Thoracic aorta (tissue), 2 donors: ENCODE measurements at regions not wholly inside any gene's neighbourhood (a gene's known extent, or its start where the extent isn't known, plus 50 kb on each side); places are given as distances from the start of the nearest gene placed in this dataset.

Experiments
- ATAC-seq: fragments of 150-250 bp; one replicate; pipeline ENCODE4 v1.8.0; 2017; ENCODE audit warnings: low read depth; ENCODE audit not compliant: insufficient number of reproducible peaks, low FRiP score
- DNase-seq: peaks from one replicate; pipeline ENCODE4 v3.0.0-alpha.2; 2020; ENCODE audit warnings: low spot score
- H3K27ac ChIP-seq, 2 donors: fragments of 200-600 bp; sonication (generic); 1 replicate in 1 of 2; 2 replicates in 1 of 2; pipeline ENCODE4 v1.5.1; 2016; ENCODE audit warnings: mild to moderate bottlenecking in 2 of 2, moderate library complexity in 2 of 2
- H3K27me3 ChIP-seq: fragments of 200-600 bp; sonication (generic); replicated peaks from 2 replicates; pipeline ENCODE4 v1.6.0; 2016; ENCODE audit warnings: mild to moderate bottlenecking; ENCODE audit not compliant: insufficient read depth
- H3K36me3 ChIP-seq: fragments of 200-600 bp; sonication (generic); one replicate; pipeline ENCODE4 v1.5.1; 2016
- H3K4me1 ChIP-seq, 2 donors: fragments of 200-600 bp; sonication (generic); 1 replicate in 1 of 2; 2 replicates in 1 of 2; pipeline versions ENCODE4 v1.5.1 to v1.6.0; 2016; ENCODE audit warnings: low read depth in 2 of 2, mild to moderate bottlenecking in 1 of 2; ENCODE audit not compliant: control insufficient read depth in 1 of 2
- H3K4me3 ChIP-seq: fragments of 200-600 bp; sonication (generic); 2 replicates; pipeline ENCODE4 v1.5.1; 2016; ENCODE audit warnings: mild to moderate bottlenecking
- H3K9me3 ChIP-seq: fragments of 200-600 bp; sonication (generic); 2 replicates; pipeline ENCODE4 v1.5.1; 2016
- CTCF ChIP-seq: fragments of 200-600 bp; sonication (generic); IDR thresholded peaks from one replicate; pipeline ENCODE4 v1.5.1; 2019; ENCODE audit warnings: antibody characterized with exemption

DNA sequence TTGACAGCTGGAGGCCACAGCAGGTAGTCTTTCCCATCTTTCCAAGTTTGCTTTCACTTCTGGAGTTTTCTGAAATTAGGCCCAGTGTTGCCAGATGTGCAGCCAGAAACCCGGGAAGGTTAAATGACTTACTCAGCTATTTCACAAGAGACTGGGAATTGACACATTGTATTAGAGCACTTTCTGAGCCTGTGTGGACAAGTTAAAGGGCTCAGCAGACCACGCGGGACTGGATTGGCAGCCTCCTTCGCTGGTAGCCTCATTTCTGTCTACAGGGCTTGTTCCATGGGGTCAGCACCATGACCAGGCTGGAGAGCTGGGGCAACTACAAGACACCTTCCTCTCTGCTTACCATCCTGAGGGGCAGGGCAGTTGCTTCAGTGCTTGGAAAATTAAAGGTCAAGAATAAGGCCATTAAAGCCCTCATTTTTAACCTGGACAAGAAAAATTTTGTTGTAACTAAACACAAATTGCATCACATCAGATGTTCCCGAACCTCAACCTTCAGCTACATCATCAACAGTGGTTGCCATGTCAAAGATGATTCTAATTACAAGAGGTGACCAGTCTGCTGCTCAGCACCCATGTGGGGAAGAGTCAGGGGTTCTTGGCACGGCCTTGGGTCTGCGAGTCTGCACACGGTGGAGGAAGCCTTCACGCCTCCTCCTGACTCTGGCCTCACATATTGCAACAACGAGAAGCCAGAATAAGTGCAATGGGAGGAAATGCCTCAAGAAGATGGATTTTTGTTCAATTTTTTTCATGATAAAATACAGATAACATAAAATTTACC is 279.5 kb upstream of the RAB6C start:
- Histone ChIP-seq H3K9me3 (no peaks in the 10 kb centered on the region), H3K36me3 (no peaks in the 10 kb centered on the region), H3K4me3 (no peak overlapping the region), H3K27ac (no peak overlapping the region), H3K4me1 (no peaks in the 10 kb centered on the region), H3K27me3 (no peaks in the 10 kb centered on the region)
- no peak for DNase-seq
- no peak for ATAC-seq
- no peak for TF ChIP-seq CTCF

- H3K36me3 ChIP-seq = no peaks in the 10 kb centered on the region
- H3K27me3 ChIP-seq = no peaks in the 10 kb centered on the region
- no peak for DNase-seq
- H3K9me3 ChIP-seq = no peaks in the 10 kb centered on the region
- no peak for ATAC-seq
- H3K4me3 ChIP-seq = no peak overlapping the region
- no peaks in the 10 kb centered on the region for H3K4me1 ChIP-seq
- no peak overlapping the region for H3K27ac ChIP-seq
- TF ChIP-seq CTCF = no peak
Observed at GRCh38 chr2:129702416-129703176, 276.9 kb upstream of the RAB6C start.

GRCh38 chr2:129705085-129705484 is 274.4 kb upstream of the RAB6C start:
- Histone ChIP-seq H3K27ac (no peak overlapping the region), H3K36me3 (no peaks in the 10 kb centered on the region)
- ATAC-seq = no peak

DNA sequence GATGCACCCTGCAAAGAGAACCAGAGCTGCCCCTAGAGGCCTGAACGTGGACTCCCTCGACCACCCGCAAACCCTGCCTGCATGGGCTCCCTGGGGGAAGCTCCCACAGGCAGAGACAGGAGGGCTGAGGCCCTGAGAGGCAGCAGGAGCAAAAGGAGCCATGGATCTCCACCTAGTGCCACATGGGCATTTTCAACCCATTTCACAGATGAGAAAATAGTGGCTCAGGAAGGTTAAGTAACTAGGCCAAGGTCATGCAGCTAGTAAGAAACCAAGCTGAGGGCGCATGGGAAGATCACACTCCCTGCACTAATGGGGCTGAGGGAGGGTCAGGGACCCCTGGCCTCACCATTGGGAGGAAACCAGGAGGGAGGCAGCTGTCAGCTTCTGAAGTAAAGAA is 271.7 kb upstream of the RAB6C start:
- ATAC-seq (no peak), DNase-seq (no peak)
- Histone ChIP-seq H3K36me3 (no peaks in the 10 kb centered on the region), H3K9me3 (no peaks in the 10 kb centered on the region), H3K27ac (no peak overlapping the region), H3K4me3 (no peak overlapping the region), H3K27me3 (no peaks in the 10 kb centered on the region), H3K4me1 (no peaks in the 10 kb centered on the region)
- TF ChIP-seq CTCF = no peak

More at GRCh38 chr2:129705085-129705484, 274.4 kb upstream of the RAB6C start:
- no peaks in the 10 kb centered on the region for H3K27me3 ChIP-seq
- no peaks in the 10 kb centered on the region for H3K9me3 ChIP-seq
- no peak for DNase-seq
- no peak for TF ChIP-seq CTCF
- no peak overlapping the region for H3K4me3 ChIP-seq
- no peaks in the 10 kb centered on the region for H3K4me1 ChIP-seq

DNA sequence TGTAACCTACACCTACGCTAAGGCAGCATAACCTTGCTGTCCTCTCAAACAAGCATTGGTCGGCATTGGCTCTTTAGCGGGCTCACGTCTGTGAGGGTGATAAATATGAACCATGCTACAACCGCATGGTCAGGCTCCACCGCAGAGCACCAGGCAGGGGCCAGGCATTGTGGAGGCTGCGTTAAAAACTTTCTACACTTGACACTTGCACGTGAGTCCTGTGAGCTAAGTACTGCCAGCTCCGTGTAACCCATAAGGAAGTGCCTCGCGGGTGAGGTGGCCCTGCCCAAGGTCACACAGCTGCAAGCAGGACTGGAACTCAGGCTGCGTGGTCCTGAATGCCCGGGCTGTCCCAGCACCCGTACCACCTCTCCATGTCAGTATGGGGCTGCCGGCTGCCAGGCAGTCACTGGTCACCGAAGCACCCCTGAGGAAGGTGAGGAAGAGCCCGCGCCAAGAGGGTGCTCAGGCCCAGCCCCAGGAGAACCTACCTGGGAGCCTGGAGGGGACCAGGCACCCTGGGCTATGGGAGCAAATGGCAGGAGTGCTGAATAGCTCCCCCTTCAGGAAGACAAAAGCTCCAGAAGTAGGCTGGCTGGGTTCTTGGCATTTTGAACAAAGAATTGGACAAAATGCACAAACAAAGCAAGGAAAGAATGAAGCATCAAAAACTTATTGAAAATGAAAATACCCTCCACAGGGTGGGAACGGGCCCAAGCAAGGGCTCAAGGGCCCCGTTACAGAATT is 271.1 kb upstream of the RAB6C start:
- no peak overlapping the region for H3K4me3 ChIP-seq
- no peaks in the 10 kb centered on the region for H3K36me3 ChIP-seq
- no peaks in the 10 kb centered on the region for H3K4me1 ChIP-seq
- no peak overlapping the region for H3K27ac ChIP-seq
- ATAC-seq (no peak), DNase-seq (no peak)
- no peaks in the 10 kb centered on the region for H3K27me3 ChIP-seq
- H3K9me3 ChIP-seq = no peaks in the 10 kb centered on the region
- no peak for TF ChIP-seq CTCF
